NCI-H1694 treated with DMSO at 0.1 percent for 48 hours (cell line): ENCODE measurements at regions not wholly inside any gene's neighbourhood (a gene's known extent, or its start where the extent isn't known, plus 50 kb on each side); places are given as distances from the start of the nearest gene placed in this dataset.

Experiments used
- DNase-seq: peaks from one replicate; lab custom pipeline; 2025; lab: John Stamatoyannopoulos, UW

DNA sequence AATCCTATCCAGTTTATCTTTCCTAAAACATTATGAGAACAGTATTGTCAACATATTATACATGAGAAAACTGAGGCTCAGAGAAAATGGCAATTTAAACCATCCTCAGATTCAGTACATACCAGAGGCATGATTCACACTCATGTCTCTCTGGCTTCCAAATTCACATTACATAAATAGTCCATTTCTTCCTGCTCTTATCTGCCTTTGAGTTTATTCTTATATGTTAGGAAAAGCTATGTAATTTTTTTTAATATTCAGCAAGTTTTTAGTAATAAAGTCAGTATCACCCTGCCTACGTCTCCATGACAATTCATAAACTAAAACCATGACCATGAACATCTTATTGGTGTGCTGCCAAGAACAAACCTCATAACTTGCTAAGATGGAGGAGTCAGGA lies 1260.2 kb upstream of the SORCS1 start:
- DNase-seq, result no peak

DNA sequence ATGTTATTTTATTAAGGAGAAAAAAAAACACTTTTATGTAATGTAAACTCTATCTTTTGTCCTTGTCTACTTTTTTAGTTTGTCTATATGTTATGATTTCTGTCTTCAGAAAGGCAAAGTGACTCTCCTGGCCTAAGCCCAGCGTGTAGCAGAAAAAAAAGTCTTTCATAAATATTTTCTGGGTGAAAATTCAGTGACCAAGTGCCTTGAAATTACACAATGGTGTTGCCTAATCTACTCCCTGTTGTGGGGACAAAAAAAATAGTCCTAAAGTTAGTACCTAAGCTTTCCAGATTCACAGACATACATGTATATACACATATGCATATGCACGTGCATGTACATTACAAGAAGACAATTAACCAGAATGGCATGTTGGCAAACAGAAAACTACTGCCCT lies 1257.8 kb upstream of the SORCS1 start:
- DNase-seq, result no peak

GRCh38 chr10:108421266-108421665 lies 1256.8 kb upstream of the SORCS1 start:
- no peak for DNase-seq

DNA sequence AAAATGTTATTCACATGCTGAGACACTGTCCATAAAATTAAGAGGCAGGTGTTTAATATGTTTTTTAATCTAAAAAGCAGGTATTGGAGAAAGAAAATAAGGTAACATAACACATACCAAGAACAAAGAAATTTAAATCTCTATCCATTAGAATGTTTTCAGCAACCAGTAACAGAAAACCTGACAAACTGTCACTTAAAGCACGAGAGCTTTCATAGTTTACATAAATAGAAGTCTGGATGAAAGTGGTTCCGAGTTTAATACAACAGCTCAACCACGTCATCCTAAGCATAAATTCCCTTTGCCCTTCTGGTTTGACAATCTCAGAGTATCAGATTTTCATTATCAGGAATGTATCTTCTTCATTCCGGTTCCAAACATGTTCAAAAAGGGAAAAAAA lies 1249.4 kb upstream of the SORCS1 start:
- DNase-seq, result no peak

DNA sequence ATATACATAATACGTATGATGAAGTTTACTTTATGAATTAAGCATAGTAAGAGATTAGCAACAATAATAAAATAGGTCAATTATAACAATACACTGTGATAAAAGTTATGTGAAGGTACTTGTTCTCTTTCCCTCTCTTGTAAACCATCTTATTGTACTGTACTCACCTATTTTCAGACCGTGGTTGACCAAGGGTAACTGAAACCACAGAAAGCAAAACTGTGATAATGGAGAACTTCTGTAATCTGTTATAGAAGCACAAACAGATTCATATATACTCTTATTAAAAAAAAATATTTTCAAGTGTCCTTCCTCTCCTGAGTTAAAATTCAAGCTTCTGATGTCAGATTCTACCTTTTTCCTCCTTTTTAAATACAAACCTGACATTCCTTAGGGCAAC lies 1247.8 kb upstream of the SORCS1 start:
- no peak for DNase-seq

- no peak for DNase-seq
Observed at GRCh38 chr10:108411894-108412293, 1247.4 kb upstream of the SORCS1 start.

DNA sequence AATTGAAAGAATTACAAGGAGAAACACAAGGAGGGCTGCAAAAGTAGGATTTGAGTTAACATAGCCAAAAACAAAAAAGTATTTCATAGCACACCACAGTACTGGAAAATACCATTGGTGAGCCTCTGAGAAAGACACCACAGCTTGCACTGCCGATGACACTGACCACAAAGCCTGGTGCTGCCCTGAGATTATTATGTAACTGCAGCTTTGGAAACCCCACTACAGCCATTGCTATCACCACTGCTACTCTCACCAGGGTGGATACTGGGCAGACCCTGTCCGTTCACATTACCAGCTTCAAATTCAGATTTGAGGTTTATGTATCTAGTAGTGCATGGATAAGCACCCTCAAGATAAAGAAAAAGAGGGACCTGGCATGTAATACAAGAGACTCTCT lies 1246.7 kb upstream of the SORCS1 start:
- no peak for DNase-seq

- DNase-seq, result no peak
Observed at GRCh38 chr10:108410236-108410635, 1245.7 kb upstream of the SORCS1 start.

DNA sequence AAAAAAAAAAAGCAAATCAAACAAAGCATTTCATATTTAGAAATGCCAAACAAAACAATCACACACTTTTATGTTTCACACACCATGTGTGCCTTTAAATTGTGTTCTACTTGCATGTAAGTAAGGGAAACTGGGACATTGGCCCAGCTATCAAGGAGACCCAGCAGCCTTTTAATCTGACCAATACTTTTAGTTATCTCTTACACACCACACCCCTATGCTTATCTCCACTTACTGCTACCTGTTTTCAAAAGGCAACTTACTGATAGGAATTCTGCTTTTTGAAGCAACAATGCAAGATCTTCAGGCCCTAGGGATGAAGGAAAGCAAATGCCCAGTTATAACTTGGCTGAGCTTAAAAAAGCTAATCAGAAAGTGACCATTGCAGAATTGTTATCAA lies 1244.8 kb upstream of the SORCS1 start:
- no peak for DNase-seq

- DNase-seq, result no peak
Observed at GRCh38 chr10:108404155-108404554, 1239.6 kb upstream of the SORCS1 start.

- DNase-seq, result no peak
Observed at GRCh38 chr10:108399465-108399864, 1235.0 kb upstream of the SORCS1 start.

DNA sequence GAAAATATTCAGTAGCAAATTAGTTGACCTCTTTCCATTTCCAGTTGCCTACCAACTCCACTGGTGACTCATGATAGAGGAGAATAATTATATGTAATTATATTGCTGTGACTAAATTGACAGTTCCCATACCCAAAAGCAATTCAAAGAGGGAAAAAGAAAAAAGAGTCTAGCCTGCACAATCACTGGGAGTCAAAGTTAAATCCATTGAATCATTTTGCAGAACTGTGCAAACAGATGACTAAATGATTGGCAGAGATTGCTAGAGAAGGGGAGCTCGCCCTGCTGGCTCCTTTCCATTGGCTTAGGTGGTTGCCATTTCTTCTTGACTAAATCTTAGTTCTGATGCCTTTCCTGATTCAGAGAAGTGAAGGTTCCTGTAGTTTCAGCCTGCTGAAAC lies 1228.6 kb upstream of the SORCS1 start:
- DNase-seq, result no peak

DNA sequence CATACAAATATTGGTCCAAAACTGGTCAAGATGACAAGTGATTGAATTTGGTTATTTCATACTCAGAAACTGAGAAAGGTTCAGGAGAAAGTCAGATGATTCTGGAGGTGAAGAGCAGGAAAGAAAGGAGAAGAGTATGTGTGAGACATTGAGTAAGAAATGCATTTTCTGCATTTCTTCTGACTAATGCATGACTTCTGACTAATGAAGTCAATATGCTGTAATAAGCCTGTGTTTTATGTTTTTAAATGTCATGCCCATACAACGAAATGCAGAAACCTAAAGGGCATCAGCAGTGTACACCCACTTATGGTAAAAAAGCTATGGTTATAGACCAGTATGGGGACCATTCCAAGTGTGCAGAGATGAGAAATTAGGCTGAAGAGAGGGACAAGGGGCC lies 1227.8 kb upstream of the SORCS1 start:
- DNase-seq, result no peak

- DNase-seq, result no peak
Observed at GRCh38 chr10:108388706-108389105, 1224.2 kb upstream of the SORCS1 start.

GRCh38 chr10:108385963-108386362 lies 1221.5 kb upstream of the SORCS1 start:
- no peak for DNase-seq

DNA sequence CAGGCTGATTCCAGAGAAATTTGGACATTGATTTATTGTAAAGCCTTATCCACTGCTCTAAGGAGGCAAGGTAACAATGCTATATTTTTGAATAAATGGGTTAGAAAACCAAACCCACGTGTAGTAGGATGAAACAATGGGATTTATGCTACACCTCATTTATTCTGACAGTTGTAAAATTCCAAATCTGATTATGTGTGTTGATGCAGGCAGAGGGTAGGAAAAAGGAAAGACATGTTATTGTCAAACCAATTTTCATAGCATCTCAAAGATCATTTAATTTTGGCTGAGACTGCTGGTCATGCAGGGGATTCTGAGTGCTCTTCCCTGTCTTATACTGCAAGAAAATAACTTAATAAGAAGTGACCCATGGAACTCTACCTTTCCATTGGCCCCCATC lies 1219.9 kb upstream of the SORCS1 start:
- DNase-seq, result no peak

GRCh38 chr10:108378779-108379178 lies 1214.3 kb upstream of the SORCS1 start:
- DNase-seq, result no peak

DNA sequence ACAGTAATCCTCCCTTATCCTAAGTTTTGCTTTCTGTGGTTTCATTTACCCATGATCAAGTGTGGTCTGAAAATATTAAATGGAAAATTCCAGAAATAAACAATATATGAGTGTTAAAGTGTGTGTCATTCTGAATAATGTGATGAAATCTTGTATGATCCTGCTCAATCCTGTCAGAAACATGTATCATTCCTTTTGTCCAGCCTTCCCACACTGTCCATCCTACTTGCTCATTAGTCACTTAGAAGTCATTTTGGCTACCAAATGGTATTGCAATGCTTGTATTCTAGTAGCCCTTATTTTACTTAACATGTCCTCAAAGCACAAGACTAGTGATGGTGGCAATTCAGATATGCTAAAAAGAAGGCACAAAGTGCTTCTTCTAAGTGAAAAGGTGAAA lies 1211.2 kb upstream of the SORCS1 start:
- DNase-seq, result no peak

- DNase-seq, result no peak
Observed at GRCh38 chr10:108374991-108375390, 1210.5 kb upstream of the SORCS1 start.

DNA sequence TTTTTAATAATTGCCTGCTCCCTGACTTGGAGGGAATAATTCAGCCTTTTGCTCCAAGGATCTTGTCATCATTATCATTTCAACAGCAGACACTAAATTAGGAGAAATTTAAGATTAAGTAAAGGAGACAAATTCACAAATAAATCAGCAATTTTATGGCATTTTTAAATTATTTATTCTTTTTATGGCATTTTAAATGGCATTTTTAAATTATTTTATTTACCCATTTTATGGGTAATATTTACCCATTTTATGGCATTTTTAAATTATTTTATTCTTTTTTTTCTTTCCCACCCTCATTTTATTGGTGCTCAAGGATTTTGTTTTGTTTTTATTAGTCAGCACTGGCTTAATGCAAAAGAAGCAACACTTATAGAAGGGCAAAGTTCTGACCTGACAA lies 1201.0 kb upstream of the SORCS1 start:
- no peak for DNase-seq

DNA sequence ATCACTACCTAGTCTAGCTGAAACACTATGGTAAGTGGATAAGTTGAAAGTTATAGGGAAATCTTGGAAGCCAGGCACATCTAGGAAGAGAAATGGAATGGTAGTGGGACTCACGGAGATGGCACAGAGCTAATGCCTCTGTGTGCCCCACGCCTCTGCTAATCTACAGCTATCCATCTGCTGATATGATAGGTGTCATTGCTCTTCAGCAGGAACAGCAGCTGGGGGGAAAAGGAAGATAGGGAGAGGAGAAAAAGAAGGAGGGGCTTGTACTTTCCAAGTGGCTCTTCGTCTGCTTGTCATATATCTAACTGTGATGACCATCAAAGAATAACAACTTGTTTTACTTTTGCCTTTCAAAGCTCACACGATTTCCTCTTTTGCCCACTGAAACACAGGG lies 1199.1 kb upstream of the SORCS1 start:
- DNase-seq, result no peak

GRCh38 chr10:108362961-108363360 lies 1198.5 kb upstream of the SORCS1 start:
- no peak for DNase-seq

GRCh38 chr10:108362296-108362695 lies 1197.8 kb upstream of the SORCS1 start:
- DNase-seq, result no peak

DNA sequence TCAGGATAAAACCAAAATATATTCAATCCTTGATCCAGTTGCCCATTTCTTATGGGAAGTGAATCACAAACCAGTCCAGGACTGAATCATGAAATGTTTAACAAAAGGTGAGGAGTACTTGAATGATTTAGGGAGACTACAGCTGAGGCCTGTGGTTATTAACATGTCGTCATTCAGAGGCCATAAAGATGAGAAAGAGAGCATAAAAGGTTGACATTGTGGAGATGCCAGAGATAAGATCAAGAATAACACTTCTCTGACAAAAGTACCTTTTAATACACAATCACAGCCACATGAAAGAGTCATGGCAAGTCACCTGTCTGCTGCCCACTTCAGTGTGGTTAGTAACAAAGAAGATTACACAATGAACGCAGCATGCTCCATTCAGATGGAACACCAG lies 1195.7 kb upstream of the SORCS1 start:
- DNase-seq, result no peak

DNA sequence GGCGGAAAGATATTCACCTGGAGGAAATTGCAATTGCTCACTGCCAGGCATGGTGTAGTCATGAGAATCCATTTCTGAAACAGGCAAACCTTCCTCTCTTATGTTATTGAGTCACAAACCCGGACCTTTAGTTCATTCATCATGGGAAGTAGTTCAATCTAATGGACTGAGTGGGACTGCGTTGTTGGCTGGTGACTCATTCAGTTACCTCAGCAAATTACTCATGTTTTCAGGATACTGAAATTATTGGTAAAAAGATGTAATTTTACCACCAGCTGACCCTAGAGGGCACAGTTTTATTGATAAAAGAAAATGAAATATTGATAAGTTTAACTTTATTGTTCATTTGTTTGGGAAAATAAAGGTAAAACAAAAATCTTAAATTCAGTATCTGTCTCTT lies 1194.4 kb upstream of the SORCS1 start:
- no peak for DNase-seq
